Renal cortical epithelial cell (primary cell): ENCODE measurements at regions not wholly inside any gene's neighbourhood (a gene's known extent, or its start where the extent isn't known, plus 50 kb on each side); places are given as distances from the start of the nearest gene placed in this dataset.
"Not testable (repeated sequence)": the region's sequence is repeated elsewhere in the genome, so short reads cannot be mapped to it uniquely, and the experiment has no call there.

ENCODE experiments used
- DNase-seq: peaks from one replicate; pipeline ENCODE4 v3.0.0-alpha.2; 2011; ENCODE audit warnings: low read depth

DNA sequence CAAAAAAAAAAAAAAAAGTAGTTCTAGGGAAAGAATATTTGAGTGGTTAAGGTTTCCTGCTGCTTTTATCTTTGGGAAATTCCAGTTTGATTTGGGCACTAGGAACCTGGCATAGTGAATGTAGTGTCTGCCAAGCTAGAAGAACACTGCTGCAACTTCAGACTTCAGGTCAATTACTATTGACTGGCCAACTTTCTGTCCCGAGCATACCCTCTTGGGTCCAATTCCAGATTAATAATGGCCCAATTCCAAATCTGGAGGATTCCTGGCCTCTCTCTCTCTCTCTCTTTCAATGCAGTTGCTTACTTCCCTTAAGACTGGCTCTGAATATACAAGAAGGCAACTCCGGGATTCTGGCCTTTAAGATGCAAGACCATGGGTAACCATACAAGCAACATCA is 74.9 kb downstream of the ANKEF1 start:
- DNase-seq, result no peak

DNA sequence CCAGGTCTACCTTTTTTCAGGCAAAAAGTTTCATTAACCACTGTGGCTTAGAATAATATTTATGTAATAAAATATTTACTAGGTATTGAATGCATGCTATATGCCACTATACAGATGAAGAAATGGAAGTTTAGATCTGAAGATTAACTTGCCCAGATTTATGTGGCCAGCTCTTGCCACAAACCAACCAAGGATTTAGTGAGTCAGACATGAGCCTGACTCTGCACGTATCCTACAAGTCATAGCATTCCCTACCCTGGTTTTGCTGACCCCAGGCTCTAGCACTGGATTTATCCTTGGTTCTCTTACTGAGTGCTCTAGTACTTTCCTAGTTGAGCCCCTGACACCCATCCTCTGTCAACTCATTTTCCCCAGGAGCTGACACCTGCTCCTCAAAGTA is 75.4 kb downstream of the ANKEF1 start:
- DNase-seq, result peak; percentile 12

DNA sequence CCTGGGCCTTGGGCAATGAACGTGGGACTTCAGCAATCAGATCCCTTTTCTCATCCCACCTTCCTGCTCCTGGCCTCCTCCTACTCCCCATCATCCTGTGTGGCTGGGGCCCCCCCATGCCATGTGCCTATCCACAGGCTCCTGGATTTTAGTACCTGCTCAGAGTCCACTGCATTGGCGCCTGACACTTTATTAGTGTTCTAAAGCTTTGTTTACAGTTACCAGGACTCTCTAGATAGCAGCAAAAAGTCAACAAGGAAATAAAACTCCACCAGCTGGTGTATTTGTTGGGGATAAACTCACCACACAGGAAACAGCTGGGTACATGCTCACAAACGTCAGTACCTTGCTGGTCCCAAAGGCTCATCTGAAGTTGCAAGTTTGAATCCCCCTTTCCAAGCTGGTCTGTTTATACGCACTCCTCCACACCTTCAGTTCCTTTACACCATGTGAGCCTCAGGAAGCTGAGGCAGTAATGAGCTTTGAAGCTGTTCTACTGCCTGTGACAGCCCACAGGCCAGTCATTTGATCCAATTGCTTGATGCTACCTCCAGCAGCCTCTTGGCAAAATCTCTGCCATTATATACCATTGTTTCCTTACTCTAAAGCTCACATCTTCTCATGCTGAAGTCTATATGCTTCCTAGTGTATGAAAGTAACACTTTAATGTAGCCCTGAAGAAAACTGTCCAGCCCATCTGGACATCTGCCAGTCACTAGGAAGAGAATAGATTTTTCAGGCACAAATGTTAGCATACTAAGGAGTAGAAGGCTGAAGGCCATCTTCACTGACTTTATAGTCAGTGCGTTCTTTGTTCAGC is 76.6 kb downstream of the ANKEF1 start:
- no peak for DNase-seq

DNA sequence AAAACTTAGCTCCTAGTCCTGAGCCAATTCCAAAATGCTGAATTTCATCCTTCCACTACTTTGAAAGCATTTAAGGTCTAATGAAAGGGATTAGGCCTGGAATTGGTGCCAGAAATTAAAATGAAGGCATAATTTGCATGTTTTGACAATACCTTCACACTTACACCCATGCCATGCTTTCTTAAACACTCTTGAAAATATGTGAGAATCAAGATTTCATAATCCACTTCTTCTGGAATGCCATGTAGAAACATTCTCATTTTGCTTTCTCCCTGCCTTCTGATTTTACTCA is 77.1 kb downstream of the ANKEF1 start:
- DNase-seq, result no peak

DNA sequence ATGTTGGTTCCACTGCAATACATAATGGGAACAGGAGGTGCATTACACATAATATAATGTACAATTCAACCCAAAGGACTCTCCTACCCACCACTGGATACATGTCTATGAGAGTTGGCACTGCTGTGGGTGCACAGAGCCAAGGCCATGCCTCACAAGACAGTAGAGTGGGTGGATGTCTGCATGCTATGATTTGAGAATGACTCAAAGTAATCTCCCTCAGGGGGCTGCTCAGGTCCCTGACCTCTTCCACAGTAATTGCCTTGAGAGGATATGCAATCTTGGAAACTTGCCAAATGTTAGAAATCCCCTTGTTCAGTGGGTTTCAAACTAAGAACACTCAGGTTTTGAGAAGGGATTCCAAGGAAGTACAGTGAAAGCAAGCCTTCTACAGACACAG is 79.0 kb downstream of the ANKEF1 start:
- peak; percentile 27 for DNase-seq

DNA sequence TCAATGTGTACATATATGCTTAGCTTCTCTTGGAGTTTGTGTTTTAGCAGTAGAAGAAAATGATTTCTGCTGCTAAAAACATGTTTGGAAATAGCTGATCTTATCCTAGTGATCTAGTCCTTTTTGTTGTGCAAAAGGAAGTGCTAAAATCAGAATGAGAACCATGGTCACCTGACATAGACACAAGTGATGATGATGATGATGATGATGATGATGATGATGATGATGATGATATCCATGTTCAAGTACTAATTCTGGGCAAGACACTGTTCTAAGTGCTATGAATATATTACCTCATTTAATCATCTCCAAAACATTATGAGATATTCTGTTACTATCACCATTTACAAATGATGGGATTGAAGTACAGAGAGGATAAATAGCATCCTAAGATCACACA is 79.8 kb downstream of the ANKEF1 start:
- no peak for DNase-seq

DNA sequence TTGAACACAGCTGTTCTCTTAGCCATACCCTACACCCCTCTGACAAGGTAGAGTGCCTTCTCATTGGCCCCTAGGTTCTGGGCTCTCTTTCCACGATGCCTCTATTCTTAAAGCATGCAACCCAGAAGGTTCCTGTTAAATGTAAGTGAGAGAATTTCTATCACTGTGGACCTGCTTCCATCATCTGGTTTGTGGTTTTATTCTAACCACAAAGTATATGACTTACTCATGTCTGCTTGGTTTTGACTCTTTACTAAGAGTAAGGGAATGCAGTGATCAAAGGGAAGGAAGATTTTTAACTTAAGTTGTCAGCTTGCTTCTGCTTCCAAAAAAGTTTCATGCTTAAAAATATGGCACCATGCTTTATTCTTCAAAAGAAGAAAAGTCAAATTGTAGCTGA is 80.2 kb downstream of the ANKEF1 start:
- DNase-seq, result peak; percentile 24

DNA sequence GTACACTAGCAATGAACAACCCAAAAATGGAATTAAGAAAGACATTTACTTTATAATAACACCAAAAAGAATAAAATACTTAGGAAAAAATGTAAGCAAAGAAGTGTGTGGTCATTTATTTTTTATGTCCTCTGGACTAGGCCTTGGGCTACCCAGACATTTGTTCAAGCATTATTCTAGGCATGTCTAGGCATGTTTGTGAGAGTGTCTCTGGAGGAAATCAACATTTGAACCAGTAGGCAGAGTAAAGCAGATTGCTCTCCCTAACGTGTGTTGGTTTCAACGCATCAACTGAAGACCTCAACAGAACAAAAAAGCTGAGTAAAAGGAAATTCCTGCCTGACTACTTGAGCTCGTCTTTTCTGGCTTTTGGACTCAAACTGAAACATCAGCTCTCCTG is 84.5 kb downstream of the ANKEF1 start:
- DNase-seq, result no peak

DNA sequence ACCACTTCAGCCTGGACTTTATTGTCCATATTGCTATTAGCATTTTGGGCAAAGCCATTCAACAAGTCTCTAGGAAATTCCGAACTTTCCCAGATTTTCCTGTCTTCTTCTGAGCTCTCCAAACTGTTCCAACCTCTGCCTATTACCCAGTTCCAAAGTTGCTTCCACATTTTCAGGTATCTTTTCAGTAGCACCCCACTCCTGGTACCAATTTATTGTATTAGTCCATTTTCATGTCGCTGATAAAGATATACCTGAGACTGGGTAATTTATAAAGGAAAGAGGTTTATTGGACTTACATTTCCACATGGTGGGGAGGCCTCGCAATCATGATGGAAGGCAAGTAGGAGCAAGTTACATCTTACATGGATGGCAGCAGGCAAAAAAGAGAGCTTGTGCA is 90.1 kb downstream of the ANKEF1 start:
- not testable (repeated sequence) for DNase-seq

DNA sequence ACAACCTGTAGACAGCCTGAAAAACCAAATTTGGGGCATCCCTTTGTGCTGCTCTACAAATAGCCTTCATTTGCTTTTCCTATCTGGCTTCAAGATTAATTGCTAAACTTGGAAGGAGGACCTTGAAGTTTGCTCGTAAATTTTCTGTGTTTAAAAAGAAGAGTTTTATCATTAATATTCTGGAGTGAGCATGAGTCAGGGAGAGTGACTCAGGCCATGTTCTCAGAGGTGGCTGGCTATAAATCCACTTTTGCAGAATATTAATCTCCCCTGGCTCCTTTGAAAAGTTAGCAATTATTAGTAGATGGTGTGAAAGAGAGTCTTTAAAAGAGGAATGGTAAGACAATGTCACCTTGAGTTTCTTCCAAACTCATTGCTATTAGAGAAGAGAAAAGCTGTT is 91.0 kb downstream of the ANKEF1 start:
- no peak for DNase-seq

DNA sequence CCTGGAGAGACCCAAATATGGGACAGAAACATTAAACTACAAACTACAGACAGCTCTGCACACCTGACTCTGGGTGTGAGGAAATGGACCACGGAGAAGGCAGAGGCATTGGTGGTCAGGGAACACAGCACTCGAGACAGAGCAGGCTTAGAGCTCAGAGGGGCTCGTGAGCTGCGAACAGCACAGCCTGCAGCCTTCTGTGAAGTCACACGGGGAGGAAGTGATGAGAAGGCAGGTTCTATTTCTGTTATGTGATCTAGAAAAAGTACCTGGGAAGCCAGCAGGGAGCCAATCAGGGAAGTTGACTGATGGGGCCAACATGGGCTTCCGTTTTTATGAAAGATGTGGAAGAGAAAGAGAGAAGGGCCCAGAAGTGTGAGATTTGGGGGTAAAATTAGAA is 88.9 kb upstream of the SNAP25 start:
- no peak for DNase-seq

DNA sequence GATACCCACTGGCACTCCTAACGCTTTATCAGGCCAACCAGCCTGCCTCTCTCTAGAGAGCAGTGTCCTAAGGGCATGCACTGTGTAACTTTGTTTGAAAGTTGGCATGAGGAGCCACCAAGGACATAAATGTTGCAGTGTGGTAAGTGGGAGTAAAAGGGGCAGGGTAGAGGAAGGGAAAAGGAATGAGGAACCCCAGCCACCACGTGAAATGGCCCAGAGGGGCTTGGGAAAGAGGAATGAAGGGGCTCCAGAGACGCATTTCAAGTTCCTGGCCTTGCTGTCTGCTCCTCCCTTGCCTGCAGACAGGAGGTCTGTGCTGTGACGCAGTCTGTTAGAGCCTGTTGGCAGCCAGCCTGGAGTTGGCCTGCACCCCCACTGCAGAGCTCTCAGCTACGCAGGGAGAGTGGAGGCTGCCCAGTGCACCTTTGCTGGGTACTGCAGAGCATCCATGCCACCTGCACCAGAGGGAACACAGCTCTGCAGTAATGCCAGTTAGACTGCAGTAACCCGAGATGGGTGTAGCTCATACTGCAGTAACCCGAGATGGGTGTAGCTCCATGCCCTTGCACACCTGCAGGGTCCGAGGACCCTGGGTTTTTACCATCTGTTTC is 86.8 kb upstream of the SNAP25 start:
- DNase-seq, result no peak

DNA sequence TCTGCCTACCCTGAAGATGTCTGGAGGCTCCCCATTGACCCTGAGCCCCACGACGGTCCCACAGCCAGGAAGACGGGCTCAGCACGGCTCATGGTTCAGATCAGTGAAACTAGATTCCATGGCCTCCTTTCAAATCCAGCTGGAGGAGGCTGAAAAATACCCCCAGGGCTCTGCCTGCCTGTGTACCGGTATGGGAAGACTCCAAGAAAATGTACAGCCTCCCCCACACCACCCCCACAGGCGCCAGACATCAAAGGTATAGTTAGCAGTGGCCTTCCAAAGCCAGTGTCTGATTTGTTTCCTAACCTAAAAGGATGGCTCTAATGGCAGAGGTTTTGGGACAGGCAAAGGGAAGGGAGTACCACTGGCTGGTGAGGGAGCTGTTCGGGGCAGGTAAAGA is 86.2 kb upstream of the SNAP25 start:
- DNase-seq, result no peak

DNA sequence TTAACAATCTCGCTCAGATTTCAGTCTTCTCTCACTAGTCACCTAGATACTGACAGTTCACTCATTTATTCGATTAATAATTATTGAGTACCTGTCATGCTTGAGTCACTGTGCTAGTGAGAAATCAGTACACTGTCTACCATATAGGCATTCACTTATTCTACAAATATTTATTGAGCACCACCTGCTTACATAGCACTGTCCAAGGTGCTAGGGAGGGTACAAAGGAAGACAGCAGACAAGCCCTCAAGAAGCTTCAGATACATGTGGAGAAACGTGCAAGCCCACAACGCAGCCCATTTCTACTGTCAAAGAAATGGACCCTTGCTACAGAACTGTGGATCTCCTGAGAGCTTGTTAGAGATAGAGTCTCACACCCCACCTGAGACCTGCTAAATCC is 85.1 kb upstream of the SNAP25 start:
- DNase-seq, result no peak

DNA sequence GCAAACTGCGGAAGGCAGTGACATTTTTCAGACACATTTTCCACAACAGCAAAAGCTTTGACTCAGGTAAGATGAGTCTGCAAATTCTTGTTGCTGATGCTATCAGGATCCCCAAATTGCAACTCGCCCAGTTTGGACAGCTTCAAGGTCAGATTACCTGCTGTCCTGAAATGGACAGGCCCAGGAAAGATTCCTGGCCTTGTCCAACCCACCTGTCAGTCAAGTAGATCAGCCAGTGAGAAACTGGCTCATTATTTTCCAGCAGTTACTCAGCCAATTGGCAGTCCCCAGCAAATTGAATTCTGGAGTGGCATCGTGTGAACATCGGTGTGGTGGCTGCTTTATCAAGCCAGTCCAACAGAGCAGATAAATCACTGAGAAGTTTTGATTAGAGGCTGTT is 84.5 kb upstream of the SNAP25 start:
- no peak for DNase-seq

DNA sequence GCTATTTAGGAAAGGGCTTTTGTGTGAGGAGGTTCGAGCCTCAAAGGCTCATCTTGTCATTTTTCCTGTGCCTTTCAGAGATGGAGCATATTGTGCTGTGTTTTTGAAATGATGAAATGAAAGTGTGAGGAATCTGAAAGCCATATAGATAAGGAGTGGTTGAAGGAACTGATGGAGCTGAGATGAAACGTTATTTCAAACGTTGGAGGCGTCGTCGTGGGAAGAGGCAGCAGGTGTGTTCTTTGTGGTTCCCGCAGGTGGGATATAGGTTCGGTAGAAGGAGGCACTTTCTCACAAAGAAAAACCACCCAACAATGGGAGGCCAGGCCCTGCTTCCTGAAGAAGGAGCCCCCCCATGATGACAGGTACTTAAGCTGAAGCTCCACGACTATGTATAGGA is 83.2 kb upstream of the SNAP25 start:
- DNase-seq, result no peak

DNA sequence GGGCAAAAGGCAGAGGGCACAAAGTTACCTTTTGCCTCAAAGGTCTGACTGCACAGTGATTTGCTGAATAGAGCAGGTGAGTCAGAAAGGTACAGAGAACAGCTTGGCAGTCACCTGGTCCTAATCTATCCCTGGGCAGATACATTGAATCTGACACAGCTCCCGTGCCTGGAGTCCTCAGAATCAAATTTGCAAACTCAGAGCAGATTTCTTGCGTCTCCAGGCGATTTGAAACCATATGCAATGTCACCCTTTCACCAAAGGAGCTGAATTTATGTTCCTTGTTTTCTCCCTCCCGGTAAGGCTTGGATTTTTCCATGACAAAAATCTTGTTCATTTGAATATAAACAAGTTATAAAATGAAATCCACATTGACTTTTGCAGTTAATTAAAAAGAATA is 81.6 kb upstream of the SNAP25 start:
- DNase-seq, result no peak

DNA sequence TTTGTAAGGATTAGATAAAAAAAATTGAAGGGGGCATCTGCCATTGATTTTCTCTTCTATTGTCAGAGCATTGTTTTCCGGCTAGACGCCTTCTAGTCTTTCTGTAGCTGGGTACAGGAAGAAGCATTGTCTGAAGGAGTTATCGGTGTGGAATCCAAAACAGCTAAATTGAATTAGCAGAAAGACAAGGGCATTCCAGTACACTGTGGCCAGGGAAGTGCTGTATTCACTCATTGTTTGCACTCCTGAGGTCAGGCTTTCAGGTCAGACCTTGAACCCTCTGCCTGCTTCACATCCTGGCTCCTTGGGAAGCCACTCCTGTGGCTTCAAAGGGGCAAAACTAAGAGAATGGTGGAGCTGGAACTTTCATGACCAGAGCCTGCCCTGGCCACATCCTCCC is 81.1 kb upstream of the SNAP25 start:
- DNase-seq, result no peak

DNA sequence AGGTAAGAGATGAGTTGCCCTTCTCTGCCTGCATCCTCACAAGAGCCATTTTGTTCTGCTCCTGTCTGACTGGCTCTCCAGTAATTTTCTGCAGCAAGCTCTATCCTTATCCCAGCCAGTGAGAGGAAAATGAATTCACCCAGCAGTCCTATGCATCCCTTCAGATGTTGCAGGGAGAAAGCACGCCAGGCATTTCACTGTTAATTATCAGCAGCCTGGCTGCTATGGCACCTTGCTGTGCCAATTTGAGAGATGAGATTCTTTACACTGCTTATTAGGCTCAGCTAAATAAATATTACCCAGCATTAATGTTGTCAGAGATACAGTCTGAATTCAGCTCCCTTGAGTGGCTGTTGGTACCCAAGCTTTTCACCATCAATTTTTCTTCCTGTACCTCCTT is 61.1 kb upstream of the SNAP25 start:
- DNase-seq, result no peak

DNA sequence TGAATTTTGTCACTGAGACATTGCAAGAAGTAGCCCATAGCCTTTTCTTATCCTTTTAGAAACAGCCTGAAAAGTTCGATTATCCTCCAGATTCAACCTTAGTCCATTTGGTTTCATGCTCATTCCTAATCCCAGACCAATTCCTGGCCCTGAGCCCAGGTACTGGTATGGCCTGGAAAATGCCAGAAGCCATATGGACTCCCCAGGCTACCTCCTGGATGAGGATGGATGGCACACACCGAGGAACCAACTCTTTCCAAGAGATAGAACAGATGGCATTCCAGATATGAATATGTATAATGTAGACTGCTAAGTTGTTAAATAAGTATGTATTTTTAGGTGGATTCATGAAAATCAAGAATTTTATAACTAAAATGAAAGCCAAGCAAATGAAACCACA is 51.6 kb upstream of the SNAP25 start:
- DNase-seq, result no peak

DNA sequence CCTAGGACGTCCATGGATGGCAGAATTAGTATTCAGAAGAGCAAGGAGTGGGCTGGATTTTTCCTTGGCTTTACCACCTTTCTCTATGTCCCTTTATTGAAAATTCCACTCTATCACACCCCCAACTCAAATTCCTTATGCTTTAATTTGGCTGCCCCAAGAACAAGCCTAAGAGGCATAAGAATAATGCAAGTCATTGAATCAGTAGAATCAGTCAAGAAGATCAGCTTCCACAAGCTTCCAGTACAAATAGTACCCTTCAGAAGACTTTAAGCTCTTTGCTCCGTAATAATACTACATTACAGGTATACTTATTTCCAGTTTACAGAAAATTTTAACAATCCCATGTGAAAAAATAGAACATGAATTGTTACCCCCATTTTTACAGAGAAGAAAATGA is 51.0 kb upstream of the SNAP25 start:
- no peak for DNase-seq
